Upper lobe of right lung (tissue), 1 donor: ENCODE measurements at regions not wholly inside any gene's neighbourhood (a gene's known extent, or its start where the extent isn't known, plus 50 kb on each side); places are given as distances from the start of the nearest gene placed in this dataset.

ENCODE experiments used
- ATAC-seq: fragments of 200-7000 bp; cut with Tn5 transposase; one replicate; pipeline ENCODE4 v1.9.1; 2020; ENCODE audit warnings: mild to moderate bottlenecking, moderate library complexity
- DNase-seq: peaks from one replicate; pipeline ENCODE4 v3.0.0-alpha.2; 2020
- H3K27ac ChIP-seq: fragments of 200-600 bp; one replicate; pipeline ENCODE4 v1.8.0; 2022
- H3K27me3 ChIP-seq: fragments of 200-600 bp; one replicate; pipeline ENCODE4 v1.8.0; 2022; ENCODE audit warnings: mild to moderate bottlenecking
- H3K36me3 ChIP-seq: fragments of 200-600 bp; one replicate; pipeline ENCODE4 v1.8.0; 2022
- H3K4me1 ChIP-seq: fragments of 200-600 bp; one replicate; pipeline ENCODE4 v1.8.0; 2022
- H3K4me3 ChIP-seq: fragments of 200-600 bp; one replicate; pipeline ENCODE4 v1.8.0; 2022; ENCODE audit warnings: mild to moderate bottlenecking
- H3K9me3 ChIP-seq: fragments of 200-600 bp; one replicate; pipeline ENCODE4 v1.8.0; 2022
- CTCF ChIP-seq: fragments of 200-600 bp; IDR thresholded peaks from one replicate; pipeline ENCODE4 v1.8.0; 2022; ENCODE audit warnings: antibody characterized with exemption
- intact Hi-C: fragments of 100-400 bp; cut with DNase I; formaldehyde crosslinking; loops from one replicate; pipeline ENCODE4 v1.11.0; 2022
- donor health status: DM: no; HTN: yes; CAD: no; lungs with severe emphysema.

GRCh38 chr7:57328457-57328856 lies 121.5 kb upstream of the ZNF716 start:
- no peaks in the 10 kb centered on the region for H3K4me1 ChIP-seq
- peak; percentile 52 for DNase-seq
- H3K36me3 ChIP-seq, result no peaks in the 10 kb centered on the region
- H3K27me3 ChIP-seq, result no peaks in the 10 kb centered on the region
- H3K4me3 ChIP-seq, result no peak overlapping the region
- no peak overlapping the region for H3K27ac ChIP-seq
- TF ChIP-seq CTCF, result no peak
- no peak for ATAC-seq
- intact Hi-C loops, result no loop called here
- H3K9me3 ChIP-seq, result no peaks in the 10 kb centered on the region

GRCh38 chr7:57328963-57329362 lies 121.0 kb upstream of the ZNF716 start:
- Histone ChIP-seq H3K27ac (no peak overlapping the region), H3K36me3 (no peaks in the 10 kb centered on the region), H3K4me1 (no peaks in the 10 kb centered on the region), H3K4me3 (no peak overlapping the region), H3K27me3 (no peaks in the 10 kb centered on the region), H3K9me3 (no peaks in the 10 kb centered on the region)
- DNase-seq (peak; percentile 11), ATAC-seq (peak; percentile 52)
- intact Hi-C loops, result no loop called here
- TF ChIP-seq CTCF, result no peak

- no peaks in the 10 kb centered on the region for H3K4me1 ChIP-seq
- TF ChIP-seq CTCF, result no peak
- intact Hi-C loops, result no loop called here
- H3K27ac ChIP-seq, result no peak overlapping the region
- H3K9me3 ChIP-seq, result no peaks in the 10 kb centered on the region
- H3K4me3 ChIP-seq, result no peak overlapping the region
- no peaks in the 10 kb centered on the region for H3K36me3 ChIP-seq
- ATAC-seq (no peak), DNase-seq (no peak)
- H3K27me3 ChIP-seq, result no peaks in the 10 kb centered on the region
Observed at GRCh38 chr7:57339198-57339944, 110.6 kb upstream of the ZNF716 start.

GRCh38 chr7:57342954-57343353 lies 107.0 kb upstream of the ZNF716 start:
- no peak for TF ChIP-seq CTCF
- Histone ChIP-seq H3K27me3 (no peaks in the 10 kb centered on the region), H3K9me3 (no peaks in the 10 kb centered on the region), H3K36me3 (no peaks in the 10 kb centered on the region), H3K27ac (no peak overlapping the region), H3K4me1 (no peaks in the 10 kb centered on the region), H3K4me3 (no peak overlapping the region)
- ATAC-seq (no peak), DNase-seq (no peak)
- intact Hi-C loops, result no loop called here

- DNase-seq (no peak), ATAC-seq (no peak)
- no peaks in the 10 kb centered on the region for H3K4me1 ChIP-seq
- no peaks in the 10 kb centered on the region for H3K27me3 ChIP-seq
- no peak overlapping the region for H3K27ac ChIP-seq
- no peak for TF ChIP-seq CTCF
- no peak overlapping the region for H3K4me3 ChIP-seq
- intact Hi-C loops, result no loop called here
- peaks cover 5% of the 10 kb centered on the region for H3K9me3 ChIP-seq
- no peaks in the 10 kb centered on the region for H3K36me3 ChIP-seq
Observed at GRCh38 chr7:57343901-57344622, 105.9 kb upstream of the ZNF716 start.
